ENCODE measurements at regions not wholly inside any gene's neighbourhood (a gene's known extent, or its start where the extent isn't known, plus 50 kb on each side); places are given as distances from the start of the nearest gene placed in this dataset.

DNA sequence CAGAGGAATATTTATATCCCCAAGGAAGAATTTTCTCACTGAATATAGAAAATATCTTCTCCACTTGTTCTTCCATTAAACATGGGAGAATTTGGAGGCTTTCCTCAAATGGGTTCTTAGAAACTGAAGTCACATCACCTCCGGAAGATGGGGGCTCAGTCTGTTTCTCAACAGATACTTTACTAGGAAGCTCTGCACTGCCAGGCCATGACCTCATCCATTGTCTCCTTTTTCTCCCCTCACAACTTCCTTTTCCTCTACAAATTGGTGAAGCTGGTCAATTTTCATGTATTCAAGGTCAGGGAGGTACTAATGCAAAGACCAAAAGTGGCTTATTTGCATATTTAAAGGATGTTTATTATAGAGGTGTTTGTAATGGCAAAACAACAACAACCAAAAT, 173.1 kb downstream of the RNF152 start:
- no peak for TF ChIP-seq GATA3 (IDR thresholded peaks at IDR 0.05; ENCODE audit: low read depth, low read length)
- no peak for TF ChIP-seq GATA2 (IDR thresholded peaks at IDR 0.05; ENCODE audit: low read depth, low read length)
